ENCODE measurements at regions not wholly inside any gene's neighbourhood (a gene's known extent, or its start where the extent isn't known, plus 50 kb on each side); places are given as distances from the start of the nearest gene placed in this dataset.
"Not testable (repeated sequence)": the region's sequence is repeated elsewhere in the genome, so short reads cannot be mapped to it uniquely, and the experiment has no call there.

GRCh38 chr19:5290336-5291262 lies 50.0 kb downstream of the PTPRS start:
- DNase-seq (ENCODE audit: low read depth), result no peak

DNA sequence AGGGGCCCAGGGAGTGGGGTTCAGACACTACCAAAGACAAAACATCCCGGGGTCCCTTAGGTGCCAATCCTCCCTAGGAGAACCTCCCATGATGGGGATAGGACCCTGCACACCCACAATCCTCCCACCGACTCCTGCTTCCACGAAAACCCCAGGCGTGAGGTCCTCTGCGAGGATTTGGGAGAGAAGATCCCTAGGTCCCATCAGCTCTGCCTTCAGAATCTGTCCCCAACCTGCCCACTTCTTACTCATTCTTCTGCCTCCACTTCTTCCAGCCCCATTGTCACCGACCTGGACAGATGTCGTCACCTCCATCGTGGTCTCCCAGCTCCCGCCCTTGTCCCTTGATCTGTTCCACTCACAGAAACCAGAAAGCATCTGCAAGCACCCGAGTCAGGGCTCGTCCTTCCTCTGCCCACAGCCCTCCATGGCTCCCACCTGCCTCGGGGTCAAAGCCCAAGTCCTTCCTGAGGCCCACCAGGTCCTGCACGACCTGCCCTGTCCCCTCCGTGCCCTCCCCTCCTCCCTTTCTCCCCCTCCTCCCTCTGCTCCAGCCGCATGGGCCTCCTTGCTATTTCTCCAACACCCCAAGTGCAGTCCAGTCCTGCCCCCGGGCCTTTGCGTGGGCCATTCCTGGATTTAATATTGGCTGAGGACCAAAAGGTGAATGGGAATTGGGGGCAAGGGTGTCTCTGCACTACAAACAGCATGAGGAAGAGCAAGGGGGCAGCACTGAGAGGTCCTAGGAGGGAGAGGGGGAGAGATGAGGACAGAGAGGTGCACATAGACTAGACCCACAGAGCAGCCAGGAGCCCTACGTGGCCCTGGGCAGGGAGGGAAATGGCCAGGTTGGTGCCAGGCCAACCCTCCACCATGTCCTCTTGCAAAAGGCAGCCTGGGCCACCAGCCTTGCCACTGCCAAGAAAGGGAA lies 51.3 kb downstream of the PTPRS start:
- DNase-seq (ENCODE audit: low read depth), result no peak

GRCh38 chr19:5288347-5288739 lies 52.3 kb downstream of the PTPRS start:
- no peak for DNase-seq (ENCODE audit: low read depth)

DNA sequence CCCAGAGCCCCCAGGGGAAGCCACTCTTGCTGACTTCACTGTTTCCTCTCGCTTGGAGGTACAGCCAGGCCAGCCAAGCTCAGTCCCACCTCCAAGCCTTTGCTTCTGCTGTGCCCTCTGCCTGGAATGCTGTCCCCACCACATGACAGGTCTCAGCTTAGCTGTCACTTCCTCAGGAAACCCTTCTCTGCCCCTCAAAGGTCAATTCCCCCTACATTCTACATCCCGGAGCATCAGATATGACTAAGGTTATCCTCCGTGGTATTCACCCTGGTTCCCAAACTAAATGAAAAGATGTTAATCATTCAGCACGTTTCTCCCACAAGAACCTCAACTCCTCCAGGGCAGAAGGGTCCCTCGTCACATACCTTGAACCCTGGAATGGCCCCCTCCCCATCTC lies 53.5 kb downstream of the PTPRS start:
- DNase-seq (ENCODE audit: low read depth), result no peak

DNA sequence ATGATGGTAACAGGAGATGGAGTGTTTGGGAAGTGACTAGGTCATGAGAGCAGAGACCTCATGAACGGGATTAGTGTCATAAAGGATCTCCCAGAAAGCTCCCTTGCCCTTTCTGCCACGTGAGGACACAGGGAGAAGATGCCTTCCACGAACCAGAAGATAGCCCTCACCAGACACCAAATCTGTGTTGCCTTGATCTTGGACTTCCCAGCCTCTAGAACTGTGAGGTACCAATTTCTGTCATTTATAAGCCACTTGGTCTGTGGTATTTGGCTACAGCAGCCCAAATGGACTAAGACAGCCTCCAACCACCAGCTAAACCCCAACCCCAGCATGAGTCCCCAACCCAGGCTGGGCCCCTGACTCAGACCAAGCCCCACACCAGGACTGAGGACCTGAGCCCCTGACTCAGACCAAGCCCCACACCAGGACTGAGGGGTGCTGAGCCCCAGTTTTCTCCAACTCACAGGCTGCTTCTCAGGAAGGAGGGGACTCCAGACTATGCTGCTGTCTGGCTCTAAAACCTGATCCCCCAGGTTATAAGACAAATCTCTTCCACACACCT lies 54.1 kb downstream of the PTPRS start:
- DNase-seq (ENCODE audit: low read depth), result no peak

- no peak for DNase-seq (ENCODE audit: low read depth)
Measured at GRCh38 chr19:5285955-5286354, 54.7 kb downstream of the PTPRS start.

GRCh38 chr19:5285311-5285710 lies 55.3 kb downstream of the PTPRS start:
- DNase-seq (ENCODE audit: low read depth), result no peak

DNA sequence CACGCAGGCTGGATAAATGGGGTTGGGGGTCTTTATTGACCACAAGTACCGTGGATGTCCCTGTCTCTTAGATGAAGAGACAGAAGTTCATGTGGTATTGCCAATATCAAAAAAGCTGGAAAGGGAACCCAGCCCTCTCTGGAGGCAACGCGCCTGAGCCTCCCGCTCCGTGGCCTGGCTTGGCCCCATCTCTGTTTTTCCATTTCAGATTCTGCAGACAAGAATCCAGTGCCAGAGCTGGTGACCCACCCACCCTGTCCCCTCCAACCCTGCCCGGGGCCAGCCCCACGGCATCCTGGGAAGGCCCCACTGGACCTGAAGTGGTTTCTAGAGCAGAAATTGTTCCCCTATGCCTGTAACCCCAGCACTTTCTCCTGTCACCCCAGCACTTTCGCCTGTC lies 57.7 kb downstream of the PTPRS start:
- no peak for DNase-seq (ENCODE audit: low read depth)

DNA sequence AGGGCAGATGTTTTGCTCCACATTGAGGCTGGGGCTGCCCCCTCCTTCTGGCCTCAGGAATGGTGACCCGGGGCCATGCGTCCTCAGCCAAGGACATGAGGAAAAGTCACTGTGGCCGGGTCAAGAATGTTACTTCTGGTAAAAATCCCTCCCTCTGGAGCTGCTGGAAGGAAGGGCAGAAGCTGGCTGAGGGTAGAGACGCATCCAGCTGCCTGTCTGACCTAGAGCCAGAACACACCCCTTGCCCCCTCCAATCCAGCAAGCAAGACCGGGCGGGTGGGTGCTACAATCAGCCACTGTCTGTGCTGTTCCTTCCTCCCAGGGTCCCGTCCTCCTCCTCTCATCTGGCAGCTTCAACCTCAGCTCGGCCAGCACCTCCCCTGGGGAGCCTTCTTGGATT lies 59.0 kb downstream of the PTPRS start:
- no peak for DNase-seq (ENCODE audit: low read depth)

DNA sequence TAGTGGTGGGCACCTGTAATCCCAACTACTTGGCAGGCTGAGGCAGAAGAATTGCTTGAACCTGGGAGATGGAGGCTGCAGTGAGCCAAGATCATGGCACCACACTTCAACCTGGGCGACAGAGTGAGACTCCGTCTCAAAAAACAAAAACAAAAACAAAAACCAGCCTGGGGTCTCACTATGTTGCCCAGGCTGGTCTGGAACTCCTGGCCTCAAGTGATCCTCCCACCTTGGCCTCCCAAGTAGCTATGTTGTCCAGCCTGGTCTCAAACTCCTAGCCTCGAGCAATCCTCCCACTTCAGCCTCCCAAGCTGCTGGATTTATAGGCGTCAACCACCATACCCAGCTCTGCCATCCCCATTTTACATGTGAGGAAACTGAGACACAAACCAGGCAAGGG lies 64.9 kb downstream of the PTPRS start:
- DNase-seq (ENCODE audit: low read depth), result not testable (repeated sequence)

DNA sequence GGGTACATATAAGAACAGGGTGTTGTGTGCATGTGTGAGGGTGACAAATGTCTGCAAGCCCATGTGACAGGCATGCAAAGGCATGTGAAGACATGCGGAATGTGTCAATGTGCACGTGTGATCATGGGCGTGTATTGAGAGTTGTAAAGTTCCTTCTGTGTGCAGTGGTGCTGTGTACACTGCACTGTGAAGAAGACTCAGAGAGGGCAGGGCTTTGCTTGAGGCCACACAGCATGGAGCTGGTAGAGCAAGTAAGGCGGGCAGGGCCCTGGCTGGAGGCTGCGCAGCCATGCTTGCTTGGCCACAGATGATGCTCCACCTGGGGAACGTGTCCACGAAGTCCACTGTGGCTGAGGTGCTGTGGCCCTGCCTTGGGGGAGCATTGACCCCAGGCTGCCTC lies 66.8 kb downstream of the PTPRS start:
- DNase-seq (ENCODE audit: low read depth), result no peak

DNA sequence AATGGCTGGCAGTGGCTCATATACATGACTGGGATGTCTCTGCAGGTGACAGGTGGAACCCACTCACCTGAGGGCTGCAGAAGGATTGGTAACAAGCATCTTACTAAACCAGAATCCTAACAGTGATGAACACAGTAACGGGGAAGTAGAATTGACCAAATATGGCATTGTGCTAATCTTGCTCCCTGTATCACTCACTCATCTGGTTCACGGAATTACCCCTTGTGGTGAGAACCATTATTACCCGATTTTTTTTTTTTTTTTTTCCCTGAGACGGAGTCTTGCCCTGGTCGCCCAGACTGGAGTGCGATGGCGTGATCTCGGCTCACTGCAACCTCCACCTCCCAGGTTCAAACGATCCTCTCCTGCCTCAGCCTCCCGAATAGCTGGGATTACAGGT lies 69.5 kb downstream of the PTPRS start:
- DNase-seq (ENCODE audit: low read depth), result peak; percentile 19

DNA sequence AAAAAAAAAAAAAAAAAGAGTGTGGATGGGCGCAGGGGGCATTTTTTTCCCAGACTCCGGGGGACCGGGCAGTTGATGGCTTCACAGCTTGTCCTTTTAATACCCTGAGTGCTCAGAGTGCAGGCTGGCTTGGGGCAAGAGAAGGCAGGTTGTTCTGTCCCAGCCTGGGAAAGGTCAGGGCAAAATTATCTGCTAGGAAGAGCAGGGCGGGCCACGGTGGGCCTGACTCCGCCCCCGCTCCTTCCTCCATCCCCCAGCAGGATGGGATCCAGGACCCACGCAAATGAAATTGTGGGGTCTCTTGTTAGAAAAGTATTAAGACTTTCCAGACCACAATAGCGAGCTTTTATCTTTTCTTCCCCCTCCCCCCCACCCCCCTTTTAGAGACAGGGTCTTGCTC lies 70.7 kb downstream of the PTPRS start:
- DNase-seq (ENCODE audit: low read depth), result no peak

DNA sequence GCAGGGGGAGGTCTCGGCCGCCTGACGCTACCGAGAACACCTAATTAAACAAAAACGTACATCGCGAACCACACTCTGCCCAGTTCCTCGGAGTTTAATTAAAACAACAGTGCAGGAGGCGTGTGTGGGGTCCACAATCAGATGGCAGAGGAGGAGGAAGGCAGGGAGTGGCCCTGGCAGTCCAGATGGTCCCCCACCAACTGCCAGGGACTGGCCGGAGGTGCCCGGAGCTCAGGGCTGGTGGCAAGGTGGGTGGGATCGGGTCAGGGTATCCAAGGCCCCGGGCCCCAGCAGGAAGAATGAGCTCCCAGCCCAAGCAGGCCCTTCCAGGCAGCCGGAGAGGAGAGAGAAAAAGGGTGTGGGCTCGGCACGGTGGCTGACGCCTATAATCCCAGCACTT lies 71.3 kb downstream of the PTPRS start:
- no peak for DNase-seq (ENCODE audit: low read depth)

- no peak for DNase-seq (ENCODE audit: low read depth)
Measured at GRCh38 chr19:5268801-5269200, 71.8 kb downstream of the PTPRS start.

- DNase-seq (ENCODE audit: low read depth), result no peak
Measured at GRCh38 chr19:5265260-5265659, 75.4 kb downstream of the PTPRS start.

GRCh38 chr19:5264453-5264852 lies 76.2 kb downstream of the PTPRS start:
- no peak for DNase-seq (ENCODE audit: low read depth)

GRCh38 chr19:5263615-5264014 lies 77.0 kb downstream of the PTPRS start:
- no peak for DNase-seq (ENCODE audit: low read depth)

DNA sequence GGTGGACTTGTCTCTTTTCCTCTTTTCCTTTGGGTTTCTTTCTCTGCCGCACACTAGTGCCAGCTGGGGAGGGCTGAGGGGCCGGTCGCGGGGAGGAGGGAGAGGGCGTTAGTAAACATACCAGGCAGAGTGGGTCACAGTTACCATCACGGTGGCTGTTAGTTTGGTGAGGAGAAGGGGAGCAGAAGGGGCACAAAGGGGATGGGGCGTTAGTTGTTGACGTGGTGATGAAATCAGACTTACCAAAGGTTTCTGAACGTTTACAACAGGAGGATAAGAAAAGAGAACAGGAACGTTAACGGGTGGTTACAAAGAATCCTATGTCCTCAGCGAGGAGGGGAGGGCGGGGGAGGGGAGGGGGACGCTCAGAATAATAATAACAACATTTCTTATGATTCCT lies 77.9 kb downstream of the PTPRS start:
- DNase-seq (ENCODE audit: low read depth), result no peak

DNA sequence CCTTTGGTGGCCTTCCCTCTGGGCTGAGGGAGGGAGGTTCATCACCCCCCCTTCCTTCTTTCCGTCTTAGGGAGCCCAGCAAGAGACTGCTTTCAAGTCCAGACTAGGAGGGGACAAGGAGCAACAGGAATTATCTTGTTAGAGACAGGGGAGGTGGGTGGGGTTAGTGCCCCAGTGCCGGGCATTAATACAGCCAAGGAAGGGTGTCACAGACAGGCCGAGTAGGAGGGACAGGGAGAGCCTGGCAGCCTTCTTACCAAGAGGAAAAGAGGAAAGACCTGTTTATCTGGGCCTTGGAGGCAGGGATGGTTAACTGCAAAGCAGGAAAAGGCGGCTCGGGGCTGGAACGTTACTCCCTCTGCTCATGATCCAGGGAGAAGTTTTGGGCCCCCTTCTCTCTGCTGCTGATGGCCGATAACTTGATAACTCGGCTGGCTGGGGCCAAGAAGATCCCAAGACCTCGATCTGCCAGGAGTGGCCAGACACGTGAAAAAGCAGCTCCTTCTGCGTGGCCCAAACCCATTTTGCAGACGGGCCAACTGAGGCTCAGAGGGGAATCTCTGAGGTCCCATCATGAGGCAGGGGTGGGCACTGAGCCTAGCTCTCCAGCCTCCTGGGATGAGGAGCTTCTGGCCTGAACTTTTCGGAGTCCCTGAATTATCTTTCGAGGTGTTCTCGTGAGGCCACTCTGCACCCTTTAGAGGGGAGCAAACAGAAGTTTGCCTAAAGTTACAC lies 79.3 kb downstream of the PTPRS start:
- DNase-seq (ENCODE audit: low read depth), result no peak

DNA sequence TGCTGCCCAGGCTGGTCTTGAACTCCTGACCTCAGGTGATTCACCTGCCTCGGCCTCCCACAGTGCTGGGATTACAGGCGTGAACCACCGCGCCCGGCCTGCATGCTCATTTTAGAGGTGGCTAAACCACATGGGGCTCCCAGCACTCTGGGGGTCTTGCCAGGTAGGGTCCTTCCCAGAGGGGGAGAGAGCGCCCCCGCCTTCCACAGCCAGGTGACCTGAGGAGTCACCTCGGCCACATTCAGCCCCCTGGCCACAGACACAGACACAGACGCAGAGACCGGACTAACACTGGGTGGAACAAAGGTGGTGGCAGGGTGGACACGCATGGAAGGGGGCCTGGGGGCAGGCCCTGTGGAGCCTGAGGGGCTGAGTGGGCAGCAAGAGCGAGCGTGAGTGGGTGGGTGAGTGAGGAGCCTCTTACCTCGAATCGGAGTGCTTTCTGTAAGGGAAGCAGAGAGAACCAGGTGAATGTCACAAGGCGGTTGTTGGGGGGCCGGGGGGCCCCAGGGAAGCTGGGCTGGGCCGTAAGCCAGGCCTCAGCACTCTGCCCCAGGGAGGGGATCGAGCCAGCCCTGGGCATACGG lies 80.1 kb downstream of the PTPRS start:
- DNase-seq (ENCODE audit: low read depth), result no peak

DNA sequence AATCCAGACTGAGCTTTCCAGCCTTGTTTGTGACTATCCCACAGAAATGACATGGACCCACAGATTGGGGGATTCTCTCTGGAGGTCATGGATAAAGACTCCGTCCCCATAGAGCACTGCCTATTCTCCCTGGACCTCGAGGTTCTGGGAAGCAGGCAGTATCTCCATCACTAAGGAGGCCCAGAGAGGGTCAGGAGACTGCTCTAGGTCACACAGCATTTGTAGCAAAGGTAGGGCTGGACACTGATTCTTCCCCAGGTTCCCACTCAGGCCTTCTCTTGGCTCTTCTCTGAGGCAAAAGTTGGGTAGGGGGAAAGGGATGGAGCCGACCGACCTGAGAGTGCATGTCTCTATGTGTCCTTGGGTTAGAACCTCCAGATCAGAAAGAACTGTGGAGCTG lies 80.9 kb downstream of the PTPRS start:
- DNase-seq (ENCODE audit: low read depth), result no peak

Measured in amniotic epithelial cell (primary cell).